ENCODE measurements at regions not wholly inside any gene's neighbourhood (a gene's known extent, or its start where the extent isn't known, plus 50 kb on each side); places are given as distances from the start of the nearest gene placed in this dataset.

DNA sequence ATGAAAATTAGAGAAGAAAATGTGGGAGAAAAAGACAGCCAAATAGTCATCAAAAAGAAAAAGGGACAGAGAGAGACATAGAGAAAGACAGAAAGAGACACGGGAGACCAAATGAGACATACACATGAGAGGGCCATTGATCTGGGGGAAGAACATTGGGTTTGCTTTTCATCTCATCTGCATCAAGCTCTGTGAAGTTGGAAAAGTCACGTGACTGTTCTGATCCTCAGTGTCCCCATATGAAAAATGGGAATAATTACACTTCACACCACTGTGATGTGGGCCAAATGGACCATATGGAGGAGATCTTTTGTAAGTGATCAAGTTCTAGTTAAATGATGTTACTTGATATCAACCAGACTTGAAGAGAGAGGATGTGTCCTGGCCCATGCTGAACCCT is 147.1 kb upstream of the NRXN3 start (continued):
- TF ChIP-seq MXI1 (IDR thresholded peaks at IDR 0.05; ENCODE audit: low read depth, low read length): no peak
- no peak for TF ChIP-seq GABPA (IDR thresholded peaks at IDR 0.05; ENCODE audit: low read depth)
- TF ChIP-seq FOXJ3 (CRISPR knock-in tag; IDR thresholded peaks at IDR 0.05): no peak
- TF ChIP-seq RAD21 (IDR thresholded peaks at IDR 0.05; ENCODE audit: low read length): no peak
- no peak for TF ChIP-seq EP300 (IDR thresholded peaks at IDR 0.05; ENCODE audit: borderline replicate concordance in 1 of 2, low read depth in 1 of 2, low read length in 1 of 2)
- TF ChIP-seq RXRA (IDR thresholded peaks at IDR 0.05; ENCODE audit: borderline replicate concordance, low read depth): no peak
- TF ChIP-seq FOXM1 (IDR thresholded peaks at IDR 0.05; ENCODE audit: low read depth): no peak
- TF ChIP-seq, protein P1, sequence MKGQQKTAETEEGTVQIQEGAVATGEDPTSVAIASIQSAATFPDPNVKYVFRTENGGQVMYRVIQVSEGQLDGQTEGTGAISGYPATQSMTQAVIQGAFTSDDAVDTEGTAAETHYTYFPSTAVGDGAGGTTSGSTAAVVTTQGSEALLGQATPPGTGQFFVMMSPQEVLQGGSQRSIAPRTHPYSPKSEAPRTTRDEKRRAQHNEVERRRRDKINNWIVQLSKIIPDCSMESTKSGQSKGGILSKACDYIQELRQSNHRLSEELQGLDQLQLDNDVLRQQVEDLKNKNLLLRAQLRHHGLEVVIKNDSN (IDR thresholded peaks at IDR 0.05; ENCODE audit: borderline replicate concordance, low read depth): no peak
- TF ChIP-seq, protein P2, sequence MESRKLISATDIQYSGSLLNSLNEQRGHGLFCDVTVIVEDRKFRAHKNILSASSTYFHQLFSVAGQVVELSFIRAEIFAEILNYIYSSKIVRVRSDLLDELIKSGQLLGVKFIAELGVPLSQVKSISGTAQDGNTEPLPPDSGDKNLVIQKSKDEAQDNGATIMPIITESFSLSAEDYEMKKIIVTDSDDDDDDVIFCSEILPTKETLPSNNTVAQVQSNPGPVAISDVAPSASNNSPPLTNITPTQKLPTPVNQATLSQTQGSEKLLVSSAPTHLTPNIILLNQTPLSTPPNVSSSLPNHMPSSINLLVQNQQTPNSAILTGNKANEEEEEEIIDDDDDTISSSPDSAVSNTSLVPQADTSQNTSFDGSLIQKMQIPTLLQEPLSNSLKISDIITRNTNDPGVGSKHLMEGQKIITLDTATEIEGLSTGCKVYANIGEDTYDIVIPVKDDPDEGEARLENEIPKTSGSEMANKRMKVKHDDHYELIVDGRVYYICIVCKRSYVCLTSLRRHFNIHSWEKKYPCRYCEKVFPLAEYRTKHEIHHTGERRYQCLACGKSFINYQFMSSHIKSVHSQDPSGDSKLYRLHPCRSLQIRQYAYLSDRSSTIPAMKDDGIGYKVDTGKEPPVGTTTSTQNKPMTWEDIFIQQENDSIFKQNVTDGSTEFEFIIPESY (IDR thresholded peaks at IDR 0.05; ENCODE audit: borderline replicate concordance, low read depth): no peak
- no peak for TF ChIP-seq POLR2AphosphoS5 (IDR thresholded peaks at IDR 0.05; ENCODE audit: low read depth, low read length)
- TF ChIP-seq GATA2 (CRISPR knock-in tag; IDR thresholded peaks at IDR 0.05): no peak
- no peak for TF ChIP-seq EZH2phosphoT487 (IDR thresholded peaks at IDR 0.05; ENCODE audit: borderline replicate concordance, low read depth)

DNA sequence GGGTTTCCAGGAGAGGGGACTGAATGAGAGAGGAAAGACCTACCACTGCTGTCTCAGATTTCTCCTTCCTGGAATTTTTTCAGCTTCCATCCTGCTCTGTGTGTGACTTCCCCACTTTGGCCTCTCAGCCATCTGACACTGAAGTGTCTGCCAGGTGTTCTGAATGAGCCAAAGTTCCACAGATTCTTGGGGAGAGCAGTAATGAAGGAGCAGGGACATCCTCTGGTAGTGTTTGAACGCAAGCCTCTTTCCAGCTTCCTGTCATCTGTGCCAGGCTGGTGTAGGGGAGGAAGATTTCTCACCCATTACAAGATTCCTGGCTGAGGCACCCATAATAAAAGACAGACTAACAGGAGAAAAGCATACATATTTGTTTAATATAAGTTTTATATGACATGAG is 141.7 kb upstream of the NRXN3 start:
- Histone ChIP-seq H2AFZ (ENCODE audit: low read depth) (no peak overlapping the region), H3K9ac (no peak overlapping the region), H3F3A (replicated peaks; ENCODE audit: insufficient read depth) (no peaks in the 10 kb centered on the region), H3K9me3 (no peaks in the 10 kb centered on the region), H3K4me2 (no peak overlapping the region), H4K20me1 (ENCODE audit: insufficient read depth) (no peaks in the 10 kb centered on the region), H3K27ac (ENCODE audit: low read depth in 2 of 2, low read length in 1 of 2) (no peak overlapping the region), H3K79me2 (ENCODE audit: insufficient read depth) (no peaks in the 10 kb centered on the region), H3K4me1 (ENCODE audit: control insufficient read depth in 1 of 2, insufficient read depth in 2 of 2, low read depth in 1 of 2, low read length in 1 of 2) (no peaks in the 10 kb centered on the region), H3K9me2 (no peaks in the 10 kb centered on the region), H3K4me3 (ENCODE audit: low read depth in 2 of 2, low read length in 1 of 2) (no peak overlapping the region), H3K36me3 (replicated peaks in 1 of 2; ENCODE audit: control insufficient read depth in 1 of 2, insufficient read depth in 2 of 2, low read length in 1 of 2) (no peaks in the 10 kb centered on the region), H3K27me3 (ENCODE audit: insufficient read depth) (no peaks in the 10 kb centered on the region)
- DNase-seq: no peak
- ChIA-PET POLR2A (no interaction called here), CTCF (interaction anchor here (0.9 to 1.0 kb wide), 2 partner anchors 44 to 166 kb away, joined by 3 read pairs; no protein-coding TSS in a partner anchor)
- 38% methylated on average over 1 of the region's 1 CpG for WGBS (ENCODE audit: low lambda C conversion rate)
- TF ChIP-seq RCOR1 (IDR thresholded peaks at IDR 0.05; ENCODE audit: low read length): no peak
- TF ChIP-seq ELF1 (IDR thresholded peaks at IDR 0.05): no peak
- TF ChIP-seq, protein P3, sequence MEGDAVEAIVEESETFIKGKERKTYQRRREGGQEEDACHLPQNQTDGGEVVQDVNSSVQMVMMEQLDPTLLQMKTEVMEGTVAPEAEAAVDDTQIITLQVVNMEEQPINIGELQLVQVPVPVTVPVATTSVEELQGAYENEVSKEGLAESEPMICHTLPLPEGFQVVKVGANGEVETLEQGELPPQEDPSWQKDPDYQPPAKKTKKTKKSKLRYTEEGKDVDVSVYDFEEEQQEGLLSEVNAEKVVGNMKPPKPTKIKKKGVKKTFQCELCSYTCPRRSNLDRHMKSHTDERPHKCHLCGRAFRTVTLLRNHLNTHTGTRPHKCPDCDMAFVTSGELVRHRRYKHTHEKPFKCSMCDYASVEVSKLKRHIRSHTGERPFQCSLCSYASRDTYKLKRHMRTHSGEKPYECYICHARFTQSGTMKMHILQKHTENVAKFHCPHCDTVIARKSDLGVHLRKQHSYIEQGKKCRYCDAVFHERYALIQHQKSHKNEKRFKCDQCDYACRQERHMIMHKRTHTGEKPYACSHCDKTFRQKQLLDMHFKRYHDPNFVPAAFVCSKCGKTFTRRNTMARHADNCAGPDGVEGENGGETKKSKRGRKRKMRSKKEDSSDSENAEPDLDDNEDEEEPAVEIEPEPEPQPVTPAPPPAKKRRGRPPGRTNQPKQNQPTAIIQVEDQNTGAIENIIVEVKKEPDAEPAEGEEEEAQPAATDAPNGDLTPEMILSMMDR (IDR thresholded peaks at IDR 0.05): no peak
- TF ChIP-seq, protein P4, sequence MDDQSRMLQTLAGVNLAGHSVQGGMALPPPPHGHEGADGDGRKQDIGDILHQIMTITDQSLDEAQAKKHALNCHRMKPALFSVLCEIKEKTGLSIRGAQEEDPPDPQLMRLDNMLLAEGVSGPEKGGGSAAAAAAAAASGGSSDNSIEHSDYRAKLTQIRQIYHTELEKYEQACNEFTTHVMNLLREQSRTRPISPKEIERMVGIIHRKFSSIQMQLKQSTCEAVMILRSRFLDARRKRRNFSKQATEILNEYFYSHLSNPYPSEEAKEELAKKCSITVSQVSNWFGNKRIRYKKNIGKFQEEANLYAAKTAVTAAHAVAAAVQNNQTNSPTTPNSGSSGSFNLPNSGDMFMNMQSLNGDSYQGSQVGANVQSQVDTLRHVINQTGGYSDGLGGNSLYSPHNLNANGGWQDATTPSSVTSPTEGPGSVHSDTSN (IDR thresholded peaks at IDR 0.05): no peak
- TF ChIP-seq POLR2AphosphoS5 (IDR thresholded peaks at IDR 0.05; ENCODE audit: low read depth, low read length): no peak
- TF ChIP-seq TAF1 (IDR thresholded peaks at IDR 0.05; ENCODE audit: borderline replicate concordance, low read depth, low read length): no peak
- TF ChIP-seq, protein P2 (IDR thresholded peaks at IDR 0.05; ENCODE audit: borderline replicate concordance, low read depth): no peak
- no peak for TF ChIP-seq GABPA (IDR thresholded peaks at IDR 0.05; ENCODE audit: low read depth)
- no peak for TF ChIP-seq FOXJ3 (CRISPR knock-in tag; IDR thresholded peaks at IDR 0.05)
- no peak for TF ChIP-seq EZH2phosphoT487 (IDR thresholded peaks at IDR 0.05; ENCODE audit: borderline replicate concordance, low read depth)
- TF ChIP-seq, protein P5, sequence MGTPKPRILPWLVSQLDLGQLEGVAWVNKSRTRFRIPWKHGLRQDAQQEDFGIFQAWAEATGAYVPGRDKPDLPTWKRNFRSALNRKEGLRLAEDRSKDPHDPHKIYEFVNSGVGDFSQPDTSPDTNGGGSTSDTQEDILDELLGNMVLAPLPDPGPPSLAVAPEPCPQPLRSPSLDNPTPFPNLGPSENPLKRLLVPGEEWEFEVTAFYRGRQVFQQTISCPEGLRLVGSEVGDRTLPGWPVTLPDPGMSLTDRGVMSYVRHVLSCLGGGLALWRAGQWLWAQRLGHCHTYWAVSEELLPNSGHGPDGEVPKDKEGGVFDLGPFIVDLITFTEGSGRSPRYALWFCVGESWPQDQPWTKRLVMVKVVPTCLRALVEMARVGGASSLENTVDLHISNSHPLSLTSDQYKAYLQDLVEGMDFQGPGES (IDR thresholded peaks at IDR 0.05; ENCODE audit: low read depth, low read length): no peak
- no peak for TF ChIP-seq YY1 (IDR thresholded peaks at IDR 0.05; ENCODE audit: low read depth)
- TF ChIP-seq RAD21 (IDR thresholded peaks at IDR 0.05; ENCODE audit: low read length): no peak
- no peak for TF ChIP-seq CHD2 (IDR thresholded peaks at IDR 0.05; ENCODE audit: low read length, partially characterized antibody)
- no peak for TF ChIP-seq MEF2A (IDR thresholded peaks at IDR 0.05; ENCODE audit: borderline replicate concordance, low read depth)
- no peak for TF ChIP-seq SIN3A (IDR thresholded peaks at IDR 0.05; ENCODE audit: borderline replicate concordance, low read depth, low read length)
- TF ChIP-seq RFX5 (IDR thresholded peaks at IDR 0.05; ENCODE audit: low read length): no peak
